ENCODE measurements at regions not wholly inside any gene's neighbourhood (a gene's known extent, or its start where the extent isn't known, plus 50 kb on each side); places are given as distances from the start of the nearest gene placed in this dataset.

- no peaks in the 10 kb centered on the region for H3K36me3 ChIP-seq (ENCODE audit: low read depth, low read length)
- BruUV-seq (replicated peaks) = no TSS peak
- no peak for DNase-seq
- H3K4me1 ChIP-seq (ENCODE audit: insufficient read depth, low read length) = peaks cover 21% of the 10 kb centered on the region
- H3K9me2 ChIP-seq (replicated peaks; ENCODE audit: low read length) = no peaks in the 10 kb centered on the region
- ATAC-seq = no peak
- ChIA-PET POLR2A (ENCODE audit: unreplicated experiment) (no interaction called here), CTCF (interaction anchor here (0.6 kb wide), 1 partner anchor 238 kb away, joined by 7 read pairs; no protein-coding TSS in a partner anchor)
- H3F3A ChIP-seq (ENCODE audit: low read length, unreplicated experiment) = no peaks in the 10 kb centered on the region
- no peaks in the 10 kb centered on the region for H3K79me2 ChIP-seq (ENCODE audit: low read length)
- no peak overlapping the region for H3K4me3 ChIP-seq (ENCODE audit: low read length)
- no peaks in the 10 kb centered on the region for H3K27me3 ChIP-seq (ENCODE audit: low read length)
- TF ChIP-seq CTCF (conservative IDR thresholded peaks at IDR 0.05; ENCODE audit: low read depth, low read length) (no peak), EZH2 (IDR thresholded peaks at IDR 0.05; ENCODE audit: low read length, unreplicated experiment) (no peak), EZH2phosphoT487 (IDR thresholded peaks at IDR 0.05; ENCODE audit: borderline replicate concordance, low read length) (no peak)
- no peak overlapping the region for H3K4me2 ChIP-seq (ENCODE audit: low read length)
- no peaks in the 10 kb centered on the region for H4K20me1 ChIP-seq (ENCODE audit: low read length)
- no peak overlapping the region for H3K9ac ChIP-seq (ENCODE audit: low read length)
- H3K9me3 ChIP-seq (ENCODE audit: low read length) = no peaks in the 10 kb centered on the region
- no peak overlapping the region for H3K27ac ChIP-seq (ENCODE audit: low read length)
- no peak overlapping the region for H2AFZ ChIP-seq (ENCODE audit: low read length)
- intact Hi-C loops (cut with micrococcal nuclease) = no loop called here
Observed at GRCh38 chr2:173647681-173648311, 293.1 kb downstream of the CDCA7 start.

- POLR2A ChIA-PET (ENCODE audit: unreplicated experiment) = no interaction called here
- intact Hi-C loops (cut with micrococcal nuclease) = no loop called here
- Histone ChIP-seq H3F3A (ENCODE audit: low read length, unreplicated experiment) (peaks cover 4% of the 10 kb centered on the region), H4K20me1 (ENCODE audit: low read length) (no peaks in the 10 kb centered on the region), H3K36me3 (ENCODE audit: low read depth, low read length) (no peaks in the 10 kb centered on the region), H3K27me3 (ENCODE audit: low read length) (no peaks in the 10 kb centered on the region), H3K79me2 (ENCODE audit: low read length) (no peaks in the 10 kb centered on the region), H3K4me1 (ENCODE audit: insufficient read depth, low read length) (peaks cover 25% of the 10 kb centered on the region), H3K4me3 (ENCODE audit: low read length) (no peak overlapping the region), H3K9me2 (replicated peaks; ENCODE audit: low read length) (no peaks in the 10 kb centered on the region), H2AFZ (ENCODE audit: low read length) (no peak overlapping the region), H3K9ac (ENCODE audit: low read length) (no peak overlapping the region), H3K4me2 (ENCODE audit: low read length) (no peak overlapping the region), H3K27ac (ENCODE audit: low read length) (no peak overlapping the region), H3K9me3 (ENCODE audit: low read length) (no peaks in the 10 kb centered on the region)
- CTCF ChIA-PET = no interaction called here
- TF ChIP-seq EZH2phosphoT487 (IDR thresholded peaks at IDR 0.05; ENCODE audit: borderline replicate concordance, low read length) = no peak
- no peak for TF ChIP-seq CTCF (conservative IDR thresholded peaks at IDR 0.05; ENCODE audit: low read depth, low read length)
- no peak for TF ChIP-seq EZH2 (IDR thresholded peaks at IDR 0.05; ENCODE audit: low read length, unreplicated experiment)
- DNase-seq (no peak), ATAC-seq (no peak)
- no TSS peak for BruUV-seq (replicated peaks)
Observed at GRCh38 chr2:173648816-173649215, 294.1 kb downstream of the CDCA7 start.

- Histone ChIP-seq H3K4me3 (ENCODE audit: low read length) (no peak overlapping the region), H3K9me3 (ENCODE audit: low read length) (no peaks in the 10 kb centered on the region), H3K27ac (ENCODE audit: low read length) (no peak overlapping the region), H3K27me3 (ENCODE audit: low read length) (no peaks in the 10 kb centered on the region), H3K9me2 (replicated peaks; ENCODE audit: low read length) (no peaks in the 10 kb centered on the region), H3K4me2 (ENCODE audit: low read length) (no peak overlapping the region), H3K79me2 (ENCODE audit: low read length) (no peaks in the 10 kb centered on the region), H2AFZ (ENCODE audit: low read length) (no peak overlapping the region), H3K36me3 (ENCODE audit: low read depth, low read length) (no peaks in the 10 kb centered on the region), H3K9ac (ENCODE audit: low read length) (no peak overlapping the region), H4K20me1 (ENCODE audit: low read length) (no peaks in the 10 kb centered on the region), H3F3A (ENCODE audit: low read length, unreplicated experiment) (peaks cover 4% of the 10 kb centered on the region), H3K4me1 (ENCODE audit: insufficient read depth, low read length) (peaks cover 23% of the 10 kb centered on the region)
- ChIA-PET POLR2A (ENCODE audit: unreplicated experiment) (no interaction called here), CTCF (no interaction called here)
- BruUV-seq (replicated peaks) = no TSS peak
- no peak for TF ChIP-seq EZH2 (IDR thresholded peaks at IDR 0.05; ENCODE audit: low read length, unreplicated experiment)
- no peak for TF ChIP-seq CTCF (conservative IDR thresholded peaks at IDR 0.05; ENCODE audit: low read depth, low read length)
- no peak for TF ChIP-seq EZH2phosphoT487 (IDR thresholded peaks at IDR 0.05; ENCODE audit: borderline replicate concordance, low read length)
- ATAC-seq = no peak
- DNase-seq = no peak
- intact Hi-C loops (cut with micrococcal nuclease) = no loop called here
Observed at GRCh38 chr2:173649527-173650219, 295.0 kb downstream of the CDCA7 start.

Data from PC-3 (cell line).